ENCODE measurements at regions not wholly inside any gene's neighbourhood (a gene's known extent, or its start where the extent isn't known, plus 50 kb on each side); places are given as distances from the start of the nearest gene placed in this dataset.

GRCh38 chr20:37577981-37578380, 50.3 kb upstream of the BLCAP start:
- TF ChIP-seq CTCF (IDR thresholded peaks at IDR 0.05 in 2 of 3, conservative IDR thresholded peaks at IDR 0.05 in 1 of 3; ENCODE audit: control insufficient read depth in 2 of 3, extremely low read depth in 1 of 3, insufficient read depth in 1 of 3, low read depth in 3 of 3, low read length in 3 of 3) (no peak), CHD4 (IDR thresholded peaks at IDR 0.05) (no peak), CHD2 (IDR thresholded peaks at IDR 0.05; ENCODE audit: borderline replicate concordance, low read depth, low read length) (no peak)
